CD4-positive, alpha-beta T cell treated with Interleukin-6 at 100 ng/mL for 8 hours (primary cell): ENCODE measurements at regions not wholly inside any gene's neighbourhood (a gene's known extent, or its start where the extent isn't known, plus 50 kb on each side); places are given as distances from the start of the nearest gene placed in this dataset.
"Not testable (repeated sequence)": the region's sequence is repeated elsewhere in the genome, so short reads cannot be mapped to it uniquely, and the experiment has no call there.

Experiments
- DNase-seq: peaks from one replicate; pipeline ENCODE4 v3.0.0-alpha.2; 2020; ENCODE audit warnings: mixed read lengths, low spot score

DNA sequence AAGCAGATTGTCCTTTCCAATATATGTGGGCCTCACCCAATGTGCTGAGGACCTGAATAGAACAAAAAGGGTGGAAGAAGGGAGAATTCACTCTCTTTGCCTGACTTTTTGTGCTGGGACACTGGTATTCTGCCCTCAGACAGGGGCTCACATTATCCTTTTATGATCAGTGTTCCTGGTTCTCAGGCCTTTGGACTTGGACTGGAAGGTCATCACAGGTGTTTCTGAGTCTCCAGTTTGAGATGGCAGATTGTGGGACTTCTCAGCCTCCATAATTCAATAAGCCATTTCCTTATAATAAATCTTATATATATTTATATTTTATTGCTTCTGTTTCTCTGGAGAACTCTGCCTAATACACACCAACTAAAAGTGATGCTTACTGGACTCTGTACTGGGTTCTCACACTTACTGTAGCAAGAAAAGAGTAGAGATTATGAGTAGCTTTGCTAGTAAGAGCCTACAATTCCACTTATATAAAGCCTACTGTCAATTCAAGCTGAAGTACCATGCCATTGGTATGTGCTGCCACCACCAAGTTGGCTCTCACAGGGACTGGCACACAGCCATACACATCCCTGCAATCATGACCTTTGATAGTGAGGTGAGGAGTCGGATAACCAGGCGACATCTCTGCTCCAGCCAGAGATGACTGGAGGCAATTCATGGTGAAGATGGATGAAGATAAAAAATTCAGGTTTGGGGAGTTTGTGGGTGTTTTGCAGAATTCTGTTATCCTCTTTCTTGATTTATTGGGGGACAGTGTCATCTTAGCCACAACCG is 130.7 kb upstream of the NR3C1 start:
- no peak for DNase-seq

- DNase-seq = no peak
Measured at GRCh38 chr5:143533475-143533874, 130.0 kb upstream of the NR3C1 start.

DNA sequence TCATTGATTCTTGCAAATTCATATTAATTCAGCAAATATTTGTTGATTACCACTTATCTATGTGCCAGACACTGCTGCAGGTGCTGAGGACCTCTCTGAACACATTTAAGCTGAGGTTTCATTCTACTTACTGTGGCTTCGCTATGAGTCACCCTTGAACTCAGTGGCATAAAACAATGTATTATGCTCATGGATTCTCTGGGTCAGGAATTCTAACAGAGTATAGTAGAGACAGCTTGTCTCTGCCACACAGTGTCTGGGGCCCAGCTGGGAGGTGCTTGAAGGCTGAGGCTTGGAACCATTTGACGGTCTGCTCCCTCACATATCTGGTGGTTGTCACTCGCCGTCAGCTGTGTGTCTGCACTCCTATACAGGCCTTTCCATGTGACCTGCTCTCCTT is 124.3 kb upstream of the NR3C1 start:
- no peak for DNase-seq

- DNase-seq = no peak
Measured at GRCh38 chr5:143525176-143525575, 121.7 kb upstream of the NR3C1 start.

DNA sequence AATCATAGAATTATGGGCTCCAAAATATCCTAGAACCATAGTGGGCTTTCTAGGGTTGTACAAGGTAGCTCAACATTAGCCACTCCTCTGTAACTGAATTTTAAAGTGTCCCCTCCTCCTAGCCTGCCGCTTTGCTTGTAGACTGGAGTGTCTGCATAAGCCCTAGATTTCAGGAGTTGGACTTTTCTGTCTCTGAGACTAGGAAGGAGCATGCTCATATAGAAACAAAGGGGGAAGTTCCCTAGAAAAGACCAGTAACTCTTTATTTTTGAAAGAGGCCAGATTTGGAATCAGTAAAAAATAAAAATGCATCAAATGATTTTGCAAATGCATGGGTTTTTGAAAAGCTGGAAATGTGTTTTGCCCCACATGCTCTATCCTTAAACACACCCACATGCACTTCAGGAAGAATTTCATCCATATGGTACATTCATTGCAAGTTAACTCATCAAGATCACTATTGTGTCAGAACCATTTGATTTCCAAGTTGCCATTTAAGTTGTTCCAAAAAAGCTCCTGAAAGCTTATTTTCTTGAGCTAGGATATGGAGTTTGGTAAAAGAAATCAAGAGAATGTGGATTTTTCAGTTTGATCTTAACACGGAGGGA is 121.0 kb upstream of the NR3C1 start:
- no peak for DNase-seq

DNA sequence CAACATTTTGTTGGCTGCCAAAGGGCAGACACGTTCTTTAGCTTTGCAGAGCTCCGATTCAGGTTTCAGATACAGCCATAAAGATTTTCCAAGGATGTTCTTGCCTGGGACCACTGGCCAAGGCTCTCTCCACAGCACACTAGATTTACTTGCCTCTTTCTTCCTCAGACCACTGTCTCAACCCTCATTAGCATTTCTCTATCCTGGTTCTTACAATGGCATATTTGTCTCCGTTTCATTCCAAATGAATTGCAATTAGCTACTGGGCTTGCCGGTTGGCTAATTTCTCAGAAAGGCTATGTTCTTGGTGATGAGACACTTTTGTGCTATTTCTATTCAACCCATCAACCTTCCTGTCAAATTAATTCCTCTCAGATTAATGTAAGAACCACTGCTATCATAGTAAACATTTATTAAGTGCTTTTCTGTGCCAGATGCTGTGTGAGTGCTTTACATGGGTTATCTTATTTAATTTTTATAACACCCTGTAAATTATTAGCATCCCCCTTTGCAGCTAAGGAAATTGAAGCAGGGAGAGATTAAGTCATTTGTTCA is 118.4 kb upstream of the NR3C1 start:
- DNase-seq = no peak

- no peak for DNase-seq
Measured at GRCh38 chr5:143521141-143521540, 117.7 kb upstream of the NR3C1 start.

GRCh38 chr5:143519215-143519614 is 115.7 kb upstream of the NR3C1 start:
- not testable (repeated sequence) for DNase-seq

GRCh38 chr5:143517824-143518223 is 114.3 kb upstream of the NR3C1 start:
- not testable (repeated sequence) for DNase-seq

DNA sequence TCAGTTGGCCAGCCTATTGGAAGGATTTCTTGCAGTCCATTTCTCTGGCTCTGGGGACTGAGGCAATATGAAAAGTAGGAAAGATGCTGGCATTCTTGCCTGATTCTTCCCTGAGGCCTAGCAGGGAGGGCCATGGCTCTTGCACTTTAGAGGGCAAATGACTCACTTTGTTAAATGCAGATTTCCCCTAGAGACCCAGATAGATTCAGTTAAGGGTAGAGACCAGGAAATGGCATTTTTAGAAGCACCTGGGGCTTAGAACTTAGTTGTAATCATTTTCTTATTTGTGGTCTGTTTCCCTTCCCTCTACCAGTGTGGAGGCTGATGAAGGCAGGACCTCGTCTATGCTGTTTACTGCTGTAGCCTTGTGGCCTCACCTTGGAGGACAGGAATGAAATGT is 112.8 kb upstream of the NR3C1 start:
- DNase-seq = no peak

GRCh38 chr5:143515829-143516228 is 112.3 kb upstream of the NR3C1 start:
- DNase-seq = no peak

DNA sequence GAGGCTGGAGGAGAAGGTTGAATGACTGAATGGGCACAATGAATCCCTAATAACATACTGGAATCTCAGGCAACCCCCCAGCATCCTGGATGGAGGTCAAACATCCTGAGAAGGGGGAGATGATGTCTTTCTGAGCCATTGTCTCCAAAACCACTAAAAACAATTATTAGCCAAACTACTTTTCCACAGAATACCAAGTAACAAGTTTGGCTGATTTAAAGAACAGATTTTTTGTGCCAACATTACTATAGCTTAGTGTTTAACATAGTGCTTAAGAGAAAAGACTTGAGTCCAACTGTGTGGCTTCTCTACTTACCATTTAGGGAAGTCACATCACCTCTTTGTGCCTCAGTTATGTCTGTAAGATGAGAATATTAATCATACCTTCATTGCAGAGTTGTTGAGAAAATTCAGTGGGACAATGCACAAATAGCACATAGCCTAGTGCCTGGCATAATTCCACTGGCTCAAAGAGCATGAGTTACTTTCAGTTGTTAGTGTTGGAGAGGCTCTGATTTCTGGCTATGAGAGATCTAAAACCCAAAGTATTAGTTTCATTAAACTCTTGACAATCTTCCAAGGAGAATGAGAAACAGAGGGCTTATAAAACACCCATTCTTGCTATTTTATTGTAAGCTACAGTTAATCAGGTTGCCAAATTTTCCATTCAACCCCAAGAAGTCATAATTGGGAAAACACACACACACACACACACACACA is 111.3 kb upstream of the NR3C1 start:
- no peak for DNase-seq

DNA sequence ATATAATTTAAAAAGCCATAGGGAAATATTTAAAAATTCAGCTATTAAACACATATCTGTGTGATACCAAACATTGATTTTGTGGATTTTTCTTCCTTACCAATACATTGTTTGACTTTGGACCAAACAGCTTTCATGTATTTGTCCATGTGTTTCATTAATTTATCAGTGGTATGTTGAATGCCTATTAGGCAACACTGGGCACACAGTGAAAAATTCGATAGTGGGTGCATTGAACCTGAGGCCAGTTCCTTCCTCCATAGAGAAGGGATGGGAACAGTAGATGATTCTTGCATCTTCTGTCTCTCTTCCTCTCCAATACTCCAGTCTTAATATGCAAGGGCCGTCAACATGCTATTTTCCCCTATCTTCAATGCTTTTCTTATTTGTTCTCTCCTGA is 110.2 kb upstream of the NR3C1 start:
- no peak for DNase-seq

DNA sequence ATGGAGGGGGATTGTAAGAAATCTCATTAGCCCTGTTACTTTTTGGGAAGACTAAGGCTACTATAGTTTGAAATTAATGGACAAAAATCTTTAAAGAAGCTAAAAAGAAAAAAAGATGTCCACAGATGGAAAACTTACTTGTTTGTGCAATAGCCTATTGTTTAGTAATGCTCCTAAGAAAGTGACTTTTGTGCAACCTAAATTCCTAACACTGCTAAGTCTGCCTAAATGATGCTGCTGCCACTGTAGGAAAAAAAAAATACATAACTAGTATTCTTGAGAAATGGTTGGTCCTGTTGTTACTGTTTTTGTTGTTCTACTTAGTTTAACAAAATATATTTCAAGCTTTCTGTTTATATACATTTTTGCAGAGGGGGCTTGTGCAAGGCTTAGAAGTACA is 108.2 kb upstream of the NR3C1 start:
- DNase-seq = no peak

DNA sequence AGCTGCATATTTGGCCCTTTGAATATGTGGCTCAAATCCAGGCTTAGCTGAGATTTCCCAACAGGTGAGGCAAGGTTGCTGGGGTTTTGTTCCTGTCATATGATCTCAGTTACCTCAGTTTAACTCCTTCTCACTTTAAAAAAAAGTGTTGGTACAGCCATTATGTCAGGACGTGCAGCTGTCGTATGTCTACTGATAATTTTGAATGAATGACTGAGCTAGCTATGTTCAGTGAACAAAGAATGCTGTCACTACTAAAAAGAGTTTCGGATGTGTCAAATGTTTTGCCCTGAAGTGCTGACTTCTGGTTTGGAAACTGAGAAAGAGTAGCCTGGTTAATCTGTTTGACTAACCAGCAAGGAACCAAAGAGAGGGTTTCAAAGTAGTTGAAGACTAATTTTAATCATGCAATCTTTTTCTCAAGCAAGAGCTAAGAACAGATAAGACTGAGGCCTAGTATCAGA is 106.3 kb upstream of the NR3C1 start:
- DNase-seq = no peak

- no peak for DNase-seq
Measured at GRCh38 chr5:143506836-143507552, 103.5 kb upstream of the NR3C1 start.

- DNase-seq = no peak
Measured at GRCh38 chr5:143505934-143506333, 102.4 kb upstream of the NR3C1 start.

DNA sequence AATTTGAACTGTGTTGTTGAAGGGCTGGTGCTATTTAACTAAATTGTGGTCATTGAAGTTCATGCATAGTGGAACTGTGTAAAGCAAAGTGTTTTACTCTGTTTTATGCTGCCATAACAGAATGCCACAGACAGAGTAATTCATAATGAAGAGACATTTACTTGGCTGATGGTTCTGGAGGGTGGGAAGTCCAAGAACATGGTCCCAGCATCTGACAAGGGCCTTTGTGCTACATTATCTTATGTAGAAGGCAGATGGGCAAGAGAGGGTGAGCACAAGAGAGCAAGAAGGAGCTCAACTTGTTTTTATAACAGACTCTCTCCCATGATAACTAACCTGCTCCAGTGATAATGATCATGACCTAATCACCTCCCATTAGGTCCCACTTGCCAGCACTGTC is 101.9 kb upstream of the NR3C1 start:
- no peak for DNase-seq

GRCh38 chr5:143501310-143502044 is 98.0 kb upstream of the NR3C1 start:
- DNase-seq = no peak

DNA sequence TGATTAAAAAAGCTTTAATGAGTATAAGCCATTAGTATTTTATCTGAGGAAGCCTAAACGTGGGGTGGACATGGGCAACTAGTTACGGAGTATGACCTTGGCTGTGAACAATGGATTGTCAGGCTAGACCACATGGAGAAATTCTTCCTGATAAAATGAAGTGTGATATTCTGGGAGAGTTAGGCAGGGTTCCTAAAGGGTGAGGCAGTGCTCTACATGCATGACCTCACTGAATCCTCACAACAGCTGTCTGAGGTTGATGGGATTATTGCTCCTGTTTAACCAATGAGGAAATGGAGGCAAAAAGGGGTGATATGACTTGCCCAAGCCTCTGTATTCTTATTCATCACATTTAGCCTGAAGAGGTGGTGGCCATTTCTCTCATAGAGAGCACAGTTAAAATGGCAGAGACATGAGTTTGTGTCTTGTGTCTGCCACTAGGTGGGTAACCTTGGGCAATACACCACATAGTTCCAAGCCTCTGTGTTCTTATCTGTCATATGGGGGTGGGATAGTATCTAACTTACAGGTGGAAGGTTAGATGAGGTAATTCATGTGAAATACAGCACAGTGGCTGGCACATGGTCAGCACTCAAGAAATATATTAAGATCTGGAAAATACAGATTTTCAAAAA is 96.1 kb upstream of the NR3C1 start:
- no peak for DNase-seq

- no peak for DNase-seq
Measured at GRCh38 chr5:143498821-143499220, 95.3 kb upstream of the NR3C1 start.
